GM19240 (cell line): ENCODE measurements at regions not wholly inside any gene's neighbourhood (a gene's known extent, or its start where the extent isn't known, plus 50 kb on each side); places are given as distances from the start of the nearest gene placed in this dataset.

ENCODE experiments used
- DNase-seq: peaks from one replicate; pipeline ENCODE4 v3.0.0; 2011; ENCODE audit warnings: low spot score; ENCODE audit not compliant: insufficient read length

DNA sequence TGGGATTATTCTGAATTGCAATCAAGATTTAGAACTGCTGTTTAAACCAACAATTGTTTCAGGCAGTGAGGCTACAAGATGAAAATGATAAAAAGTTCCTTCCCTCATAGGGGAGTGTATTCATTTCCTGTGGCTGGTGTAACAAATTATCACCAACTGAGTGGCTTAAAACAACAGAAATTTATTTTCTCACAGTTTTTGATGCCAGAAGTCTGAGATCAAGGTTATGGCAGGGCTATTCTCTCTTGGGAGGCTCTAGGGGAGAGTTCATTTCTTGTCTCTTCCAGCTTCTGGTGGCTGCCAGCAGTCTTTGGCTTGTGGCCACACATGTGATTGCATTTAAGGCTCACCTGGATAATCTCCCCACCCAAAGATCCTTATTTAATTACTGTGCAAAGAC, 290.5 kb upstream of the ZSWIM2 start:
- no peak for DNase-seq

DNA sequence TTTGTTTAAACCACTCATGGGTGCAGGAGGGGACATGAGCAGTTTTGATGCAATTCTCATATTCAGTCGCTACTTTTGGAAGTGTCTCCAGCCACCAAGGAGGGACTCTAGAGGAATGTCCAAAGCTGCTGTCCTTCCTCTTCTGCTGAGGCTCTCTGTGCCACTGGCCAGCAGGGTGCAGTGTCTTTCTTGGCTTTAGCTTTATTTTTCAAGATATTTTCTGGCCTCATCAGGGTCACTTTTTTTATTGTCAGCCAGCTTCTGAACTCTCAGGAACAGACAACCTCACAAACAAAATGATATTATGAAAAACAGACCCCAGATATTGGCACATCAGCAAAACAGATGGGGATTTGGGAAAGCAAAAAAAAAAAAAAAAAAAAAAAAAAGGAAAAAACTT, 289.3 kb upstream of the ZSWIM2 start:
- no peak for DNase-seq

DNA sequence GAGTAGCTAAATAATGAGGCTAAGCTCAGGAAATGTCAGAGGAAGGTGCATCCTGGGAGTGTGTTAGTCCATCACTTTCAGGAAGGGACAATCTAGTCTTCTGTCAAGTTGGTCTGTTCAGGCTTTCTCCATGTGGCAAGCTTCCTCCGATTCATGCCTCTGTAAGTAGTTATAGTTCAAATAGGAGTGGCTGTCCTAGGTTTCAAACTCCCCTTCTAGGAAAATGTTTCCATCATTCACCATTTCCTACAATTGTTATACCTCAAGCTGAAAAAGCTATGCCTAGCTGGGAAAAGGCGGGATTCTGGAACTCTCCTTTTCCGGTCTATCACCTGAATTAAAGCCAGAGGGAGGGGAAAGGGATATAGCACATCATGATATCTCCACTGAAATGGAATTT, 287.7 kb upstream of the ZSWIM2 start:
- DNase-seq: no peak

- DNase-seq: no peak
These were observed 285.3 kb upstream of the ZSWIM2 start for GRCh38 chr2:187134306-187134705.

DNA sequence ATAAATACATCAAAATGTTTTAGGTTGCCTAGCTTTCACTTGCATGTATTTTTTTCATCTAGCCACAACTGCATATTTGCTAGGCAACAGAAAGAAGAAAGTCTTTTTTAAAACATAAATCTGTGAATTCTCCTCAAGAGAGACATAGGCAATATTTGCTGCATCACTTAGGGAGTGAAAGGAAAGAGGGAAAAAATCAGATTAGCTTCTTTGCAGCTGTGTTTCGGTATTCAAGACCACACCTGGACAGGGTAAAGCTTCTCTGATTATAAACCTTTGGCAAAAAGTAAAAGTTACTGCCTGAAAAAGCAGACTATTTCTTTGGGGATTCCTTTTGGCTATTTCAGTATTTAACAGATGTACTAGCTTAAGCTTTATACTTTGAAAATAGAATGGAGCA, 280.9 kb upstream of the ZSWIM2 start:
- no peak for DNase-seq

- DNase-seq: no peak
These were observed 280.3 kb upstream of the ZSWIM2 start for GRCh38 chr2:187129306-187129705.

- no peak for DNase-seq
These were observed 277.5 kb upstream of the ZSWIM2 start for GRCh38 chr2:187126247-187127005.

- no peak for DNase-seq
These were observed 276.3 kb upstream of the ZSWIM2 start for GRCh38 chr2:187125318-187125717.

GRCh38 chr2:187124529-187124928, 275.6 kb upstream of the ZSWIM2 start:
- no peak for DNase-seq

DNA sequence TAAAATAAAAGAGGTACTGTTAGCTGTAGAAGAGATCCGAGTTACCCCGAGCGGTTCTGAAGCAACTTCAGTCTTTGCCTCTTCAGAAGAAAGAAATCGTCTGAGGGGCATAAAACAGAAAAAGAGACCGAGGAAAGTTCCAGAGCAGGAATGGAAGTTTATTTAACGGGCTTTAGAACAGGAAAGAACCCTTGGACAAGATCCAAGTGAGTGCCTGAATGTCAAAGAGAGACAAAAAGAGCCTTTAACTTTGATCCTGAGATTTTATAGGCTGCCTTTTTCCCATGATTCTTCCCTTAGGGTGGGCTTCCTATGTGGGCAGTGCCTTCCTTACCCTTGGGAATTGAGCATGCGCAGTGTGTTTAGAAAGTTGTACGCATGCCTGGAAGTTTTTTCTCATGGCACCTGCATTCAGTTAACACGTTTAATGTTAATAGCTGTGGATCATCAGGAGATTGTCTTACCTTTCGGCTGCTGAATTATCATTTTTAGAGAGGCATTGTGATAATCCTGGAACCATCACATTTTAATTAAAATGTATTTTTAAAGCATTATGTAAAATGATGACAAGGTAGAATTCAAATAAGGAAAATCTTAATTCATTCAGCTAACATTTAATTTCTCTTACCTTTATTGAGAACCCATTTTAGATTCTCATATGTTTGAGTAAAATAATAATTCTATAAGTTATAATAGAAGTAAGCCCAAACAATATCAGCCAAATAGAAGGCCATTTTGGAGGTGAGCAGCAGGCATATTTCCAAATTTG, 269.5 kb upstream of the ZSWIM2 start:
- no peak for DNase-seq

DNA sequence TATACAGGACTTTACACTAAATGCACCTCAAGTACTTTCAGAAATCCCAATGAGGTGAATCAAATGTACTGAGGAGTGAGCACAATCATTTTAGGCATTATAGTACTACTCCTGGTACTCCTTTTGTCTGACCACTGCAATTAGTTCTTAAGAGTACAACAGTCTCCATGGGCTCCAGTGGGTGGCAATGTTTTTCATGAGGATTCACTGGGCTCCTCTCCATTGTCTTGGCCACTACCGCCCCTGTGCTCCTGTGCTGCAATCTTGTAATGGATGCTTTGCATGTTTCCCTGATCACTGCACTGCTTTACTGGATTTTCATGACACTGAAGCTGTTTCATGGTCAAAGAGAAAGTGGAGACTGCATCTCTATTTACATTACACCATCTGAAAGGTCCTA, 268.5 kb upstream of the ZSWIM2 start:
- DNase-seq: no peak

DNA sequence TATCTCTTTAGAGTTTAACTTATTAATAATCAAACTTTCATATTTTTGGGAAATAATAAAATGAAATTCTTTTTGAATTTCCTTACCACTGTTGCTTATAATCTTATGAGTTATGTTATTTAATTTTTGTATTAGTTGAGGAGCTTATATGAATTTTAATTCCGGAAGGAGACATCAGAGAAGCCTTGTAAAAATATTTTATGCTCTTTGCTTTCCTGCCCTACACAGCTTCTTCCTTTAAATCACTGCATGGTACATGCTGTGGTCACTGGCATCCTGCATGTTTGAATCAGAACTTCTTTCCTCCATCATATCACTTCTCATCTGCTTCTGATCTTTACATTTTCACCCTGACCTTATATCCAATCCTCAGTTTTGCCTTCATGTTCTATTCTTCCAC, 266.7 kb upstream of the ZSWIM2 start:
- no peak for DNase-seq

- no peak for DNase-seq
These were observed 258.0 kb upstream of the ZSWIM2 start for GRCh38 chr2:187107001-187107400.

- DNase-seq: no peak
These were observed 256.2 kb upstream of the ZSWIM2 start for GRCh38 chr2:187105218-187105617.

GRCh38 chr2:187102381-187102780, 253.4 kb upstream of the ZSWIM2 start:
- DNase-seq: no peak

GRCh38 chr2:187098154-187098553, 249.2 kb upstream of the ZSWIM2 start:
- DNase-seq: no peak

- DNase-seq: no peak
These were observed 244.9 kb upstream of the ZSWIM2 start for GRCh38 chr2:187093771-187094412.

- DNase-seq: no peak
These were observed 242.7 kb upstream of the ZSWIM2 start for GRCh38 chr2:187091664-187092063.

DNA sequence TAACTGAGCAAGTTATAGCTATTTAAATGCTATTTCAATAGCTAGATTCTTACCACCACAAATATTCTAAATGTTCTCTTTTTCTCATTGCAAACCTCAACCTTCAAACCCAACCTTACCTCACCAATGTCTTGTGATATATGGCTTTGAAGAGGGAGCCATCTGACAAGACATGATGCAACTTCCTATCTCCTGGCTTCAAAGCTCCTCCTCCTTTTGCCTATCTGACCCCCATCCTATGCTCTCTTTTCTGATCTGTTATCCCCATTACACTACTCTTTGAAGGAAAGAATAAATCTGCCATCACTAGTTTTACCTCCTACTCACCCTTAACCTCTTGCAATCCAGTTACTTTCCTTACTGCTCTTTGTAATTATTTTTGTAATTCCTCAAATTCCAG, 235.6 kb upstream of the ZSWIM2 start:
- no peak for DNase-seq

DNA sequence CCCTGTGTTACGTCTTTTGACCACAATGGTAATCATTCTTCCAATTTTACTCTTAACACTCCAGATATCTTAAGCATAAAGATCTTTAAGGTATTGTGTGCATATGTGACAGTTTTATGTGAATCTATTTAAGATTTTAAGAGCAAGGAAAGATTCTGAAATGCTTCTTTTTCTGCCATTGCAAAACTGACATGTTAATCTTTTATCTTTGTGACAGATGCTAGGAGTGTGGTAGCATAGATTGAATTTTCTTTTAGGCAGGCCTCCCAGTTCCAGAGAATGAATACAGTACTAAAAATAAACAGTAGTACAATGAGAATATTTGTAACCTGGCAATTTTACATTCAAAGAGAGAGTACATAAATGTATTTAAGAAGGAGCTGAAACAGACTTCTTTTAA, 232.5 kb upstream of the ZSWIM2 start:
- no peak for DNase-seq

DNA sequence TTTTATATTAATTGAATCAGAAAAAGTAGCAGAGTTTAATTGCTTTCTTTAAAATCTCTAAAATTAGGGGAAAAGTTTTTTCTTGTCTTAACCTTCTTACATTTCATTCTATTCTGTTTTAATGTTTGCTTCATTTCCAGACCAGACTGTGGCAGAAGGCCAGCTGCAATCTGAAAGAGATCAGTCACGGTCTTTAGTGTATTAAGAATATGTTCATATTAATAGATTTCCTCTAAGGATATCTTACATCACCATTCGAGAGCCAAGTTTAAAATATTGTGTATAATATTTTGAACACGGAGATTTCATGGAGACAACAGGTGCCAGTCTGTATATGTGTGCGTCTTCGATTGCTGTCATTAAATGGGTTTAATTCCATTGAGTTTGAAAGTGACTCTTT, 230.9 kb upstream of the ZSWIM2 start:
- no peak for DNase-seq

DNA sequence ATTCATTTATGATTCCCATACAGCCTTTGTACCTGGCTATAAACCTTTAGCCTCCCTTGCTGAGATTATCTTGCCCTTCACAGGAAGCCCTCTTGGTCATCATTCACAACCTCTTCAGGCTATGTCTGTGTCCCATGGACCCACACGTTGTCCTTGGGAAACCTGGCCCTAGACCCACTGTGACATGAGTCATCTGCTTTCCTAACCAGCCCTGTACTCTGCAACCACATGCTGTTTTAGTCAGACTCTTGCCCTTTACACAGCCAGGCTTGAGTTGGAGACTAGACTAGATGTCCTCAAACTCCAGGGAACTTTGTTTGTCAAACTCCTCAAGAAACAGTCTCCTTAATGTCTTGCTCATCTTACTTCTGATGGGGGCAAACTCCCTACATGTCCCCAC, 229.3 kb upstream of the ZSWIM2 start:
- no peak for DNase-seq

DNA sequence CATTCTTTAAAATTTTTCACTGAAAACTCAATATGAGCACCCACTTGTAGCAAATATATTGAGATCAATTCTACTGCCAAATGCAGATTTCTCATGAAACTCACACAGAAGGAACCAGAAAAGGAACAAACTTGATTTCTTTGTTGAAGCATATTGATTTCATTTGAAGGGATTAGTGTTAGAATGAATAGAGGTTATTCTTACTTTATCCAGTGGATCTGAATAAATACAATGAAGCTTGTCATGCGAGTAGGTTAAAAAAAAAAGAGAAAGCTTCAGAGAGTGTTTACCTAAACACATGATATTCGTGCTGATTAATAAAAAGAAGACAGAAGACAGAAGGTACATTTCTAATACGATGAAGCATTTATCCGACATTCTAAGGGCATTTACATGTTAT, 226.7 kb upstream of the ZSWIM2 start:
- DNase-seq: no peak
